HAP-1 (cell line): ENCODE measurements at regions not wholly inside any gene's neighbourhood (a gene's known extent, or its start where the extent isn't known, plus 50 kb on each side); places are given as distances from the start of the nearest gene placed in this dataset.

ENCODE experiments used
- DNase-seq, 2 experiments: peaks; one replicate each; pipeline ENCODE4 v3.0.0-alpha.2; 2016 to 2020; ENCODE audit warnings: low spot score in 2 of 2
- H3K27me3 ChIP-seq: fragments of 250-450 bp; sonication (Bioruptor Pico); 2 replicates; pipeline ENCODE4 v1.5.1; 2020; ENCODE audit warnings: low read depth, mild to moderate bottlenecking, moderate library complexity
- H3K36me3 ChIP-seq: fragments of 250-450 bp; sonication (Bioruptor Pico); replicated peaks from 2 replicates; pipeline ENCODE4 v1.5.1; 2020; ENCODE audit warnings: mild to moderate bottlenecking
- H3K4me1 ChIP-seq: fragments of 250-450 bp; sonication (Bioruptor Pico); 2 replicates; pipeline ENCODE4 v1.5.1; 2020; ENCODE audit warnings: mild to moderate bottlenecking
- H3K4me3 ChIP-seq: fragments of 250-450 bp; sonication (Bioruptor Pico); 2 replicates; pipeline ENCODE4 v1.5.1; 2020; ENCODE audit warnings: mild to moderate bottlenecking, moderate library complexity
- H3K9me3 ChIP-seq: fragments of 250-450 bp; sonication (Bioruptor Pico); 2 replicates; pipeline ENCODE4 v1.5.1; 2020; ENCODE audit warnings: mild to moderate bottlenecking, moderate library complexity
- in situ Hi-C: fragments of 300-500 bp; cut with MboI; formaldehyde crosslinking; loops from 3 replicates; pipeline ENCODE4 v1.14.3; 2020; ENCODE audit warnings: low sequenced_read_pairs, inconsistent platforms, mixed read lengths

DNA sequence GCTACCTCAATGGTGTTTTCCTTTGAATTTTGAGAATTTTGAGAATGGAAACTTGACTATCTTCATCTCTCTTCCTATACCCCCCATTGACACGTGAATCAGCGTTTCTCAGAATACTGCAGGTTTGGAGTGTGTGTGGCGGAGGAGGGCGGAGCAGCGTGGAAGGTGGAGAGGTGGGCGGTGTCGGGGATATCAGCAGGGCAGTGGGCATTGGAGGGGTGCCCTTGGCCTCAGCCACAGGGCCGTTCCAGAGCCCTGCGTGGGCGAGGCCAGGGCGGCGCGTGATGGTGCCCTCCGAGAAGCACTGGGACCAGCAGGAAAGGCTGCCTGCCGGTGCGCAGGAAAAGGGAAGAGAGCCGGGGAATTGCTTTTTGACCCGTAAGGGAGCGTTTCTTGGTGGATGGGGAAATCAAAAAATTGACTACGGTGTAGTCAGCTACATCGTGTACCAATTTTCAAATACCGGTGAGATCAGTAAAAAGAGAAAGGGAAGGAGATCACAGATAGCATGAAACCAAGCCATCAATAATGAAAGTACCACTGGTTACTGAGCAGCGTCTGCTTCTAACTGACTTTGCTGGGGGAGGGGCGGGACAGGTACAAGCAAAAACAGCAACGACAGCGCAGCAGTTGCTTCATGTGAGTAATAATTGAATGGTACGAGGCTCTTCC, 82.7 kb upstream of the DUSP22 start:
- no peak for DNase-seq
- no peaks in the 10 kb centered on the region for H3K36me3 ChIP-seq
- H3K9me3 ChIP-seq, result no peaks in the 10 kb centered on the region
- H3K4me3 ChIP-seq, result no peak overlapping the region
- peaks cover 6% of the 10 kb centered on the region; the same call in 1 of the 2 replicates for H3K27me3 ChIP-seq
- H3K4me1 ChIP-seq, result no peaks in the 10 kb centered on the region
- in situ Hi-C loops, result no loop called here

DNA sequence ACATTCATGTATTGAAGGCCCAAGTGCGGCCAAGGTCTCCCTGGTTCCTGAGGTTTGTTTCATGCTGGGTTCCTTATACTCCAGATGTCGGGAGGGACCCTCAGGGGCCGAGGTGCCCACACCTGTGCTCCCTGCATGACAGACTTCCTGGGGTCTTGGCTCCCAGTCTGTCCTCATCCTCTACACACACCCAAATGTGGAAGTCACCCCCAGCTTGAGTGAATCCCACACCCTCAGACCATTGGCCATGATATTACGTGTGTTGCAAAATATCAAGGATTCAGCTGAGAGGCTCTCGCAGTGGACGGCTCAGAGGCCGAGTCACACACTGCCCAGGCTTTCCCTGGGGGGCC, 82.2 kb upstream of the DUSP22 start:
- peaks cover 6% of the 10 kb centered on the region; the same call in 1 of the 2 replicates for H3K27me3 ChIP-seq
- DNase-seq, result no peak

DNA sequence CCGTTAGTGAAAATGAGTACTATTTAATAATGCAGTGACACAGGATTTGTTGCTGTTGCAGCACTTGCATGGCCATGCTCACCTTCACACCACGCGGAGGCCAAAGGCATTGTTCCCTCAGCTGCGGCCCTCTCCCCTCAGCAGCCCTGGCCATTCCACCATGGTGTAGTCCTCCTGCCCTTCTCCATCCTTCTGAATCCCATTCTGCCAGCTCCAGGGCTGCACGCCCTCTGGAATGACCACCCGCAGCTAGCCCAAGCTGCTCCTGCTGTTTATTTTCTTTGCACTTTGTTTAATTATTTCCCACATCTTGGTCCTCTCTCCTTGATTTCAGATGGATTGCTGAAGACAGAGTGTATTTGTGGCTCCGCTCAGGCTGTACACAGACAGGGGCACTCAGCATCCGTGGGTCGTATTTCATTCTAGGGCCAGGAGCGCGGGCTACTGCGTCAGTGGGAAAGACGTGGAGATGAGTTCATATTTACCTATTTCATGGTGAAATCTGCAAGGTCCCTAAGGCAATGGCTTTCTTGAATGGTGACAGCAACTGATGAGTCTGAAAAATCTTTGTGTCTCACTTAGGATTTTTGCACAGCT, 81.4 kb upstream of the DUSP22 start:
- DNase-seq, result no peak
- H3K36me3 ChIP-seq, result no peaks in the 10 kb centered on the region
- in situ Hi-C loops, result no loop called here
- no peaks in the 10 kb centered on the region for H3K9me3 ChIP-seq
- H3K4me3 ChIP-seq, result no peak overlapping the region
- H3K4me1 ChIP-seq, result no peaks in the 10 kb centered on the region
- H3K27me3 ChIP-seq, result peaks cover 6% of the 10 kb centered on the region; the same call in 1 of the 2 replicates

More for the DNA sequence above, 82.2 kb upstream of the DUSP22 start:
- Histone ChIP-seq H3K4me3 (no peak overlapping the region), H3K9me3 (no peaks in the 10 kb centered on the region), H3K36me3 (no peaks in the 10 kb centered on the region), H3K4me1 (no peaks in the 10 kb centered on the region)
- in situ Hi-C loops, result no loop called here

- no peak overlapping the region for H3K4me3 ChIP-seq
- in situ Hi-C loops, result no loop called here
- H3K4me1 ChIP-seq, result no peaks in the 10 kb centered on the region
- H3K9me3 ChIP-seq, result no peaks in the 10 kb centered on the region
- no peak for DNase-seq
- H3K27me3 ChIP-seq, result peaks cover 4% of the 10 kb centered on the region; the same call in 1 of the 2 replicates
- H3K36me3 ChIP-seq, result no peaks in the 10 kb centered on the region
Observed at GRCh38 chr6:211871-212497, 80.3 kb upstream of the DUSP22 start.

DNA sequence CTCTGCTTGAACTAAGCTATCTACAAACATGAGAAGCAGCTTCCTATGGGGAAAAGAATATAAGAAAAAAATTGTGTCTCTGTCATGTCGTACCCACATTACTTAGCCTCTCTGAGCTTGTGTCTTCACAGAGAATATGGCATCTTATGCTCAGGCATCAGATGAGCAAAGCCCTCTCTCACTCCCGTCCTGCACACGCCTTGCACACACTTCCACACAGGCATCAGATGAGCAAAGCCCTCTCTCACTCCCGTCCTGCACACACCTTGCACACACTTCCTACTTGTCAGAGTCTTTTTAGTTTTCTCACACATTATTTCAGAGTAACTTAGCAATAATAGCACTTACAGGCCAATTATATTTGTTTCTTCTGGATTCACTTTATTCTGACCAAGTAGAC, 79.0 kb upstream of the DUSP22 start:
- peaks cover 1% of the 10 kb centered on the region; the same call in 1 of the 2 replicates for H3K27me3 ChIP-seq
- in situ Hi-C loops, result no loop called here
- H3K36me3 ChIP-seq, result no peaks in the 10 kb centered on the region
- no peak overlapping the region for H3K4me3 ChIP-seq
- no peak for DNase-seq
- H3K9me3 ChIP-seq, result no peaks in the 10 kb centered on the region
- H3K4me1 ChIP-seq, result no peaks in the 10 kb centered on the region

DNA sequence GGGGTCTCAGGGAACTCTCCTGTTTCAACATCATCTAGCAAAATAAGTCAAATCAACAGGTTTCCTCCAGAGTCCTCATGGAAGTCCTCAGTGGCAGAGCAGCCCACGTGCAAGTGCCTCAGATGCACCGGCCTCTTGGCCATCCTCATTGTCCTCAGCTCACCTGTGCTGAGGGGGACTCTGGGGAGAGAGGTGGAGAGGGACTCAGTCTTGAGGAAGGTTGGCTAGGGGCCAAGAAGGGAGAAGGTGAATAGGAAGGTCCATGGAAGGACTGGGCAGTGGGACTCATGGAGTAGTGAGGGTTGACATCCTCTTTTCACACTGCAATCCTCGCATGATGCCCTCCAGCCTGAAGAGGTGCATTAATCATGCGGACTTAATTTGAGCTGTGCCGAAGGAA, 77.9 kb upstream of the DUSP22 start:
- H3K4me1 ChIP-seq, result no peaks in the 10 kb centered on the region
- H3K9me3 ChIP-seq, result no peaks in the 10 kb centered on the region
- no peaks in the 10 kb centered on the region for H3K36me3 ChIP-seq
- H3K27me3 ChIP-seq, result no peaks in the 10 kb centered on the region
- in situ Hi-C loops, result no loop called here
- DNase-seq, result no peak
- no peak overlapping the region for H3K4me3 ChIP-seq

DNA sequence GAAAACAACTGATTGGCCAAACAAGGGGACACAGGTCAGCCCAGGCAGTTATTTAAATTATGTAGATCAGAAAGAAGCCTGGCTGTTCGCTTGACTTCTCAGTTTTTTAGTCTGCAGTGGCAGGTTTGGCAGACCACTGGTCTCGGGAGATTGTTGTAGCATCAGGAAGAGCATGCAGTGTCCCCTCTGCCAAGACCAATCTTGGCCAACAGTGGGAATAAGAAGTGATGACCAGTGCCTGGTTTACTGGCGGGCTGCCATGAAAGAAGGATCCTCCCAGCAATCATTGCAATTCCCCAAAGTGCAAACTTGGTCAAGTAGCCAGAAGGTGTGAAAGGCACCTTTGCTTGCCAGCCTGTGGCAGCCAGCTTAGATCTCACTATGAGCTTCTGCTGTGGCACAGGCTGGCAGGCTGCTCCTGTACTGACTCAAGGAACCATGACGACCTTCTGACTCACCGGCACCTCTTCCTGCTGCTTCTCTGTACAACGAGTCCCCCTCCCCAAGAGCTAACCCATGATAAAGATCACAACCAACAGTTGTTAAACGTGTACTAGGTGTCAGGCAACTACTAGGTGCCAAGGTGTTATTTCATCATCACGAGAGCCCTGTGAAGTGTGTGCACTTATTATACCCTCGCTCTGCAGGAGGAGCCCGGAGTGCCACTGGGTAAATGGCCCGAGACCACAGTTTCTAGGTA, 76.8 kb upstream of the DUSP22 start:
- H3K4me3 ChIP-seq, result no peak overlapping the region
- in situ Hi-C loops, result no loop called here
- H3K9me3 ChIP-seq, result no peaks in the 10 kb centered on the region
- no peaks in the 10 kb centered on the region for H3K27me3 ChIP-seq
- no peaks in the 10 kb centered on the region for H3K4me1 ChIP-seq
- no peaks in the 10 kb centered on the region for H3K36me3 ChIP-seq
- no peak for DNase-seq

- no peaks in the 10 kb centered on the region for H3K9me3 ChIP-seq
- in situ Hi-C loops, result no loop called here
- no peaks in the 10 kb centered on the region for H3K36me3 ChIP-seq
- peak; percentile 12 to 78 for DNase-seq
- H3K27me3 ChIP-seq, result no peaks in the 10 kb centered on the region; the same call in 1 of the 2 replicates
- no peak overlapping the region for H3K4me3 ChIP-seq
- no peaks in the 10 kb centered on the region for H3K4me1 ChIP-seq
Observed at GRCh38 chr6:217048-217659, 75.1 kb upstream of the DUSP22 start.

DNA sequence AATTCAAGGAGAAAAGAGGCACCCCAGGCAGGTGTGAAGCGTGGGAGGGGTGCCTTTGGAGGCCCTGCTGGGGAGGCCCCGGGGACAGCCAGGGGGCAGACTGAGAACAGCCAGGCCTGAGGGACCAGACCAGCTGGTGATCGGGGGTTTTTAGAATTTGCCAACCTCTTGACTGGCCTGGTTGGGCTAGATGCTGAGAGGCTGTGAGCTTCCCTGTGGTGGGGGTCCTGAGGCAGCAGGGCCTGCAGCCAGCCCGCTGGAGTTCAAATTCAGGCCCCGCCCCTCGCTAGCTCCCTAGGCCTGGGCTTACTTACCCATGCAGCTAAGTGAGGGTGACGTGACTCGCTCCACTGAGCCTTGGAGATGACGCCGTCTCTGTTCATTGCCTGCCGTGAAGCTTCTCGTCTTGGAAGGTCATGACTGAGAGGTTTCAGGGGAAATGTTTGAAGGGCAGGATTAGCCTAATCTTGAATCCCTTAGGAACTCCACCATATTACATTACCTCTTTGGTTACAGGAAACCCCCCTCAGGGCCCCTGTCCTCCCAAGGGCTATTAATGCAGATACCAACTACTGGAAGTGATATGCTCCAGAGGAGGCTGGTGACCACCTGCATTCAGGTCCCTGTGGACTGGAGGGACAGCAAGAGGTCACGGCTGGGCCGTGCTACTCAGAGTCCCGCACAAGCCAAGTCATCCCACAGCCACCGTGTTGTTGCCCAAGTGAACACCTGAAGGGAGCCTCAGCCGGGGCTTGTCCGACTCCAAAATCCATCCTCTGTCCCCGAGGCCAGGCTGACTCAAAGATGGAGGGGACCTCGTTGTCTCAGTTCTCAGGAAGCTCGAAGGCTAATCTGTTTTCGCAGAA, 73.9 kb upstream of the DUSP22 start:
- H3K27me3 ChIP-seq, result no peaks in the 10 kb centered on the region; the same call in 1 of the 2 replicates
- H3K9me3 ChIP-seq, result no peaks in the 10 kb centered on the region
- in situ Hi-C loops, result no loop called here
- no peaks in the 10 kb centered on the region for H3K4me1 ChIP-seq
- H3K36me3 ChIP-seq, result no peaks in the 10 kb centered on the region
- no peak overlapping the region for H3K4me3 ChIP-seq
- no peak for DNase-seq

- in situ Hi-C loops, result no loop called here
- H3K4me3 ChIP-seq, result no peak overlapping the region
Observed at GRCh38 chr6:219019-219570, 73.2 kb upstream of the DUSP22 start.

GRCh38 chr6:219641-220198, 72.6 kb upstream of the DUSP22 start:
- Histone ChIP-seq H3K9me3 (no peaks in the 10 kb centered on the region), H3K4me3 (no peak overlapping the region), H3K27me3 (no peaks in the 10 kb centered on the region; the same call in 1 of the 2 replicates), H3K4me1 (no peaks in the 10 kb centered on the region), H3K36me3 (no peaks in the 10 kb centered on the region)
- in situ Hi-C loops, result no loop called here
- DNase-seq, result no peak

More at GRCh38 chr6:219019-219570, 73.2 kb upstream of the DUSP22 start:
- no peak for DNase-seq
- Histone ChIP-seq H3K4me1 (no peaks in the 10 kb centered on the region), H3K9me3 (no peaks in the 10 kb centered on the region), H3K27me3 (no peaks in the 10 kb centered on the region; the same call in 1 of the 2 replicates), H3K36me3 (no peaks in the 10 kb centered on the region)

- no peak for DNase-seq
- no peaks in the 10 kb centered on the region; the same call in 1 of the 2 replicates for H3K27me3 ChIP-seq
- H3K4me1 ChIP-seq, result no peaks in the 10 kb centered on the region
- in situ Hi-C loops, result no loop called here
- no peak overlapping the region for H3K4me3 ChIP-seq
- H3K36me3 ChIP-seq, result no peaks in the 10 kb centered on the region
- H3K9me3 ChIP-seq, result no peaks in the 10 kb centered on the region
Observed at GRCh38 chr6:220312-220711, 72.0 kb upstream of the DUSP22 start.
